ENCODE measurements at regions not wholly inside any gene's neighbourhood (a gene's known extent, or its start where the extent isn't known, plus 50 kb on each side); places are given as distances from the start of the nearest gene placed in this dataset.

DNA sequence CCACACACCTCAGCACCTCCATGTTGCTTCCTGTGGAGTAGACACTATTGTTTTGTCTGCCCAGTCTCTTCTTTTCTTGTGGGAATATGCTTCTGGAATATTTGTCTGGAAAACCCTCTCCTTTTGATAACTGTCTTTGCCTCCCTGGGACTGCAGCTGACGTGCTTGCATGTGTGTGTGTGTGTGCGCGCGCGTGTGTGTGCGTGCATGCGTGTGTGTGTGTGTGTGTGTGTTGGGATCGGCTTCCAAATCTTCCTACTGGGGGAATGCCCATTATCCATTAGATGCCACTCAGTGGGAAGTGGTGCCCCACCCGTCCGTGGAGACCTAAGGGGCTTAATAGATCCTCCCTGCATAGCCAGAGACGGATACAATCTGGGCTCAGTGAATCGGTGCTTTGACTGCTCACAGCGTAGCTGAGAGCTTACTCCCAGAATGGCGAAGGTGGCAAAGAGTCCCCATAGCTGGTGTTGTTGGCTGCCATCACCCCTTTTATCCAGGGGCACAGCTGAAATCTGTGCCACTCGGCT, 86.9 kb downstream of the RRM2 start:
- TF ChIP-seq CTCF (IDR thresholded peaks at IDR 0.05) (no peak), POLR2A (IDR thresholded peaks at IDR 0.05) (no peak)
